Ishikawa (cell line): ENCODE measurements at regions not wholly inside any gene's neighbourhood (a gene's known extent, or its start where the extent isn't known, plus 50 kb on each side); places are given as distances from the start of the nearest gene placed in this dataset.

ENCODE experiments used
- CEBPB ChIP-seq: IDR thresholded peaks from 2 replicates; pipeline ENCODE4 v1.6.1; 2012
- CREB1 ChIP-seq: IDR thresholded peaks from 2 replicates; pipeline ENCODE4 v1.6.1; 2012; ENCODE audit warnings: low read depth
- EGR1 ChIP-seq: IDR thresholded peaks from 2 replicates; pipeline ENCODE4 v1.6.1; 2012
- EP300 ChIP-seq: IDR thresholded peaks from 2 replicates; pipeline ENCODE4 v1.6.1; 2012; ENCODE audit warnings: borderline replicate concordance
- FOXM1 ChIP-seq: IDR thresholded peaks from 2 replicates; pipeline ENCODE4 v1.6.1; 2012; ENCODE audit warnings: low read depth, borderline replicate concordance
- MAX ChIP-seq: IDR thresholded peaks from 2 replicates; pipeline ENCODE4 v1.6.1; 2012
- NFIC ChIP-seq: IDR thresholded peaks from 2 replicates; pipeline ENCODE4 v1.6.1; 2012
- RAD21 ChIP-seq: IDR thresholded peaks from 2 replicates; pipeline ENCODE4 v1.6.1; 2012; ENCODE audit warnings: low read depth
- TAF1 ChIP-seq: IDR thresholded peaks from 2 replicates; pipeline ENCODE4 v1.6.1; 2012; ENCODE audit warnings: low read depth, mild to moderate bottlenecking
- TCF12 ChIP-seq: IDR thresholded peaks from 2 replicates; pipeline ENCODE4 v1.6.1; 2012; ENCODE audit warnings: low read depth
- TEAD4 ChIP-seq: IDR thresholded peaks from 2 replicates; pipeline ENCODE4 v1.6.1; 2012
- YY1 ChIP-seq: IDR thresholded peaks from 2 replicates; pipeline ENCODE4 v1.6.1; 2012; ENCODE audit warnings: low read depth
- ZBTB7A ChIP-seq: IDR thresholded peaks from 2 replicates; pipeline ENCODE4 v1.6.1; 2012; ENCODE audit warnings: low read depth
- TF ChIP-seq, protein P1 (sequence below): IDR thresholded peaks from 2 replicates; pipeline ENCODE4 v1.6.1; 2012
- TF ChIP-seq, protein P2 (sequence below): IDR thresholded peaks from 2 replicates; pipeline ENCODE4 v1.6.1; 2012; ENCODE audit warnings: low read depth, mild to moderate bottlenecking

GRCh38 chr5:114010362-114010761 is 351.5 kb upstream of the KCNN2 start:
- TF ChIP-seq EP300: no peak
- TF ChIP-seq CEBPB: no peak
- no peak for TF ChIP-seq TEAD4
- TF ChIP-seq, protein P1, sequence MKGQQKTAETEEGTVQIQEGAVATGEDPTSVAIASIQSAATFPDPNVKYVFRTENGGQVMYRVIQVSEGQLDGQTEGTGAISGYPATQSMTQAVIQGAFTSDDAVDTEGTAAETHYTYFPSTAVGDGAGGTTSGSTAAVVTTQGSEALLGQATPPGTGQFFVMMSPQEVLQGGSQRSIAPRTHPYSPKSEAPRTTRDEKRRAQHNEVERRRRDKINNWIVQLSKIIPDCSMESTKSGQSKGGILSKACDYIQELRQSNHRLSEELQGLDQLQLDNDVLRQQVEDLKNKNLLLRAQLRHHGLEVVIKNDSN: no peak
- TF ChIP-seq YY1: no peak
- no peak for TF ChIP-seq ZBTB7A
- TF ChIP-seq TCF12: no peak
- TF ChIP-seq RAD21: no peak
- TF ChIP-seq NFIC: no peak
- TF ChIP-seq, protein P2, sequence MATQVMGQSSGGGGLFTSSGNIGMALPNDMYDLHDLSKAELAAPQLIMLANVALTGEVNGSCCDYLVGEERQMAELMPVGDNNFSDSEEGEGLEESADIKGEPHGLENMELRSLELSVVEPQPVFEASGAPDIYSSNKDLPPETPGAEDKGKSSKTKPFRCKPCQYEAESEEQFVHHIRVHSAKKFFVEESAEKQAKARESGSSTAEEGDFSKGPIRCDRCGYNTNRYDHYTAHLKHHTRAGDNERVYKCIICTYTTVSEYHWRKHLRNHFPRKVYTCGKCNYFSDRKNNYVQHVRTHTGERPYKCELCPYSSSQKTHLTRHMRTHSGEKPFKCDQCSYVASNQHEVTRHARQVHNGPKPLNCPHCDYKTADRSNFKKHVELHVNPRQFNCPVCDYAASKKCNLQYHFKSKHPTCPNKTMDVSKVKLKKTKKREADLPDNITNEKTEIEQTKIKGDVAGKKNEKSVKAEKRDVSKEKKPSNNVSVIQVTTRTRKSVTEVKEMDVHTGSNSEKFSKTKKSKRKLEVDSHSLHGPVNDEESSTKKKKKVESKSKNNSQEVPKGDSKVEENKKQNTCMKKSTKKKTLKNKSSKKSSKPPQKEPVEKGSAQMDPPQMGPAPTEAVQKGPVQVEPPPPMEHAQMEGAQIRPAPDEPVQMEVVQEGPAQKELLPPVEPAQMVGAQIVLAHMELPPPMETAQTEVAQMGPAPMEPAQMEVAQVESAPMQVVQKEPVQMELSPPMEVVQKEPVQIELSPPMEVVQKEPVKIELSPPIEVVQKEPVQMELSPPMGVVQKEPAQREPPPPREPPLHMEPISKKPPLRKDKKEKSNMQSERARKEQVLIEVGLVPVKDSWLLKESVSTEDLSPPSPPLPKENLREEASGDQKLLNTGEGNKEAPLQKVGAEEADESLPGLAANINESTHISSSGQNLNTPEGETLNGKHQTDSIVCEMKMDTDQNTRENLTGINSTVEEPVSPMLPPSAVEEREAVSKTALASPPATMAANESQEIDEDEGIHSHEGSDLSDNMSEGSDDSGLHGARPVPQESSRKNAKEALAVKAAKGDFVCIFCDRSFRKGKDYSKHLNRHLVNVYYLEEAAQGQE: no peak

DNA sequence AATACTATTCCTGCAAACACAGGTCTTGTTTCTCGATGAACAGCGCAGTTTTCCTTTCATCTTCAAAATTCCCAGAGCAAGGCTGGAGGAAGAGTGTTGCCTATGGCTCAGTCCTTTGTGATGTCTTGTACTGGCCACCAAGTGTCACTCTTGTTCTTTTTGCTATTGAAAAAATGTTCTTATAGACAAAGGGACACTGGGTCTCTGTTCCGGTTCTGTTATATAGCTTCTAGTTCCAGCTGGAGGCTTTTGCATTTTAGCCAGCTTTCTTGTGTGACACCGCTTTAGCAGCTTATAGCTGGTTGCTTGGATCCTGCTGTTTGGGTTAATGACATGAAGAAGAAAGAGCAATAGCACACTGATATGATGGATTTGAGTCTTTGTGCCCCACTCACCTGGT is 343.7 kb upstream of the KCNN2 start:
- TF ChIP-seq YY1: no peak
- TF ChIP-seq RAD21: no peak
- TF ChIP-seq, protein P1: no peak
- no peak for TF ChIP-seq NFIC
- no peak for TF ChIP-seq EGR1
- TF ChIP-seq FOXM1: no peak
- TF ChIP-seq EP300: no peak
- TF ChIP-seq TCF12: no peak
- TF ChIP-seq ZBTB7A: no peak
- TF ChIP-seq TAF1: no peak

GRCh38 chr5:114038756-114039155 is 323.1 kb upstream of the KCNN2 start:
- TF ChIP-seq FOXM1 (no peak), MAX (no peak), CEBPB (no peak), TAF1 (no peak), ZBTB7A (no peak), EGR1 (no peak), YY1 (no peak), CREB1 (no peak), TCF12 (no peak), RAD21 (no peak), NFIC (no peak), TEAD4 (no peak)
- TF ChIP-seq, protein P2: no peak

- no peak for TF ChIP-seq YY1
- TF ChIP-seq EP300: no peak
Observed at GRCh38 chr5:114050087-114050486, 311.8 kb upstream of the KCNN2 start.

DNA sequence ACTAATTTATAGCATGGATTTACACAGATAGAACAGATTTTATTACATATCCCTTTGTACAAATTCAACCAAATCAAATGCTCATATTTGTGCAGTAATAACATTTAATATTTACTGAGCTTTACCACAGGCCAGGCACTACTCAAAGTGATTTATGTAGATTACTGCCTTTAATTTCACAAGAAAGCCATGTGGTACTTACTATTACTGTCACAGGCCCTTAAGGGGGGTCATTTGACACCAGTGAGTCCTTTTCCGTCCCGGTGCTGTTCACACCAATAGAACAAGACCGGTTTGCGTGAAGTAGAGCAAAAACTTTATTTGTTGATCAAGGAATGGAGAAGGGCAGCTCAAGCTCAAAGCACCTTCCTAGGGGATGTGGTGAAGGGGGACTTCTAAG is 308.5 kb upstream of the KCNN2 start:
- TF ChIP-seq, protein P1: no peak
- TF ChIP-seq CREB1 (no peak), MAX (no peak), RAD21 (no peak), YY1 (no peak), TCF12 (no peak), FOXM1 (no peak), NFIC (no peak), TEAD4 (no peak)

DNA sequence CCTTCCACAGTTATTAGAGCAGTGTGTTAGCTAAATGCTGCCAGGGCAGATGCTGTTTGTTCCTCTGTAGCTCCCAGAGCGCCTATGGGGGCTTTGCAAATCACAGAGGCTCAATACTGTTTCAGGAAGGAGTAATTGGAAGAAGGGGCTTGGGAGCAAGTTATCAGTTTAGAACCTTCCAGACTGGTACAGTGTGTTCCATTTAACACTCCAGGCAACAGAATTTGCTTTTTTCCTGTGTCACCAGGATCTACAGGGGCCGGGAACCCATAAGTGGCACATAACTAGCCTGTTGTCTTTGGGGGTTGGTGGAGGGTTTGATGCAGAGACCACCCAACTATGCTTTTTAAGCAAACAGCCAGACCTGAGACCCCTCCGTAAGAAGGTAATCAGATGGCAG is 307.3 kb upstream of the KCNN2 start:
- TF ChIP-seq RAD21 (no peak), NFIC (no peak), YY1 (no peak), TEAD4 (no peak), ZBTB7A (no peak), FOXM1 (no peak), TCF12 (no peak), CREB1 (no peak), MAX (no peak), TAF1 (no peak), EP300 (no peak), CEBPB (no peak), EGR1 (no peak)
- TF ChIP-seq, protein P1: no peak
- TF ChIP-seq, protein P2: no peak
